CD4-positive, alpha-beta T cell treated with Interleukin-1 beta for 1 hour (primary cell): ENCODE measurements at regions not wholly inside any gene's neighbourhood (a gene's known extent, or its start where the extent isn't known, plus 50 kb on each side); places are given as distances from the start of the nearest gene placed in this dataset.
"Not testable (repeated sequence)": the region's sequence is repeated elsewhere in the genome, so short reads cannot be mapped to it uniquely, and the experiment has no call there.

Experiments
- DNase-seq, 2 donors: peaks; one replicate each; pipeline ENCODE4 v3.0.0-alpha.2; 2020 to 2022

DNA sequence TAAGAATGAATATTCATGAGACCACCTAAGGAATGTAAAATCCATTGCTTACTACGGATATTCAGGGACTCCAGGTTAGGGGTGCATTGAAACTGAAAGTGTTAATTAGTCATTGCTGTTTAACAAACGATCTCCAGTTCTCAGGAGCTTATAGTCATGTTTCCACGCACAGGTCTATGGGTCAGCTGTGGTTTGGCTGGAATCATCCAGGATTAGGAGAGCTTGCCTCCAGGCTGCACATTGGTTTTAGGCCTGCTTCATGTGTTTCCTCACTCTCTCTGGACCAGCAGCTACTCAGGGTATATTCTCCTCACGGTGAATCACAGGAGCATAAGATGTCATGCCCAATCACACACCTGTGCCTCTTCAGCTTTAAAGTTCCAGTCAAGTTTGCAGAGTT, 98.9 kb downstream of the ATXN3L start:
- DNase-seq, result no peak

DNA sequence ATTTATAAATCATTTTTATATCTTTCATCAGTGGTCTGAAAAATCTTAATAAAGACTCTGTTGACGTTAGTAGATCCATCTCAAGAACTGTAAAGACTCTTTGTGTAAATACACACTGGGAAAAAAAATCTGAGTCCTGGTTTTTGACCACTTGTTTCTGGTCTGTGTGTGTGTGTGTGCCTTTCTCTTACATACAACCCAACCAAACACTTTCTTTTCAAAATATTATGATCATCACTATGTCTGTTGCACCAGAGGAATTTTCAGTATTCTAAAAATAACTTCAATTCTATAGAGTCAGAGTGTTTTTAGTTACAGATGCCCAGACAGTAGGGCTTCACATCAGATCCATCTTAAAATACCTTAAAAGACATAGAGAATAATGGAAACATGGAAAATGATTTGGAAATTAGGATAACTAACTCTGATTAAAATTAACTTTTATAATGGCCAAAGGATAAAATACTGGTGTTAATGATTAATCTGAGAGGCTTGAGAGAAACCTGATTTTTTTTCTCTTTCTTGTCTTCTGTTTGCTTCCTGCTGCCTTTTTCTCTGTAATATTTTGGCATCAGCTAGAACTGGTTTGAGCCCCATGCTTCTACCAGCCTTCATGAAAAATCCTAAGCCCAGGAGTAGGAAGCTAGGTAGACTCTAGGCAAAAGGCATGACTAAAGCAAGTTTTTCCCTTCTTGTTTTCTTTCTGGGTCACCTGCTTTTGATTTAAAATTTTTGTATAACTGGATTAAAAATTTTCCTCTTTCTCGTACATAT, 99.7 kb downstream of the ATXN3L start:
- DNase-seq, result no peak

DNA sequence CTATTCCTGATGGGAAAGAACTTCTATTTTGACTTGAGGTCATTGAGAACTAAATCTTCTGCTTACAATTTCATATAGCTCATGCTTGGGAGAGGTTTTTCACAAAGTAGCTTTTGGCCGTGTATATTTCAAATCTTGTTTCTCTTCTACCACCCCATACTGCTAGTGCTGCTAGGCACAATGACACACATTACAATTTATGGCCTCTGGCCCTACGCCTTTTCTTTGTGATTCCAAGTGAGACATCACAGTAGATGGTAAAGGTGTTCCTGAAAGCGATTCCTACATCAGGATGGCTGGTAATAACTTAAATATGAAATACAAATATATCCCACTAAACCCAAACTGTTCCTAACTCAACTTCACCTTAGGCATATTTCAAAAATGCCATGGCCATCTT, 101.1 kb downstream of the ATXN3L start:
- no peak for DNase-seq

DNA sequence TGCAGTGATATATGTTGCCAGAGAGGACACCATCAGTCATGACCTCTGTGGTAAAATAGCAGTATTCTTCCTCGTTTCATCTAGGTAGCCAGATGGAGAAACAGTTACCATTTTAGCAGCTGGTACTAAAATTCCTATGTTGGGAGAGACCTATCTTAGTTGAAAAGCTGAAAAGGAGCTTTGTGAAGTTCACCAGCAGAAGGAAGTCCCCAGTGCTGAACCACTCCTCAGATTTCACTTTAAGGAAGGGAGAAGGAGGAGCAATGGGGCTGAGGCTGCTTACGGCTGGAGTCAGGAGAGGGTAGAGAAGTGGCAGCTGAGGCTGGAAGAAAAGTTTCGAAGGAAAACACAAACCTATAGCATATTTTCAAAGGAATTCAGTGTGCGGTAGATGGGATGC, 103.7 kb downstream of the ATXN3L start:
- no peak for DNase-seq

DNA sequence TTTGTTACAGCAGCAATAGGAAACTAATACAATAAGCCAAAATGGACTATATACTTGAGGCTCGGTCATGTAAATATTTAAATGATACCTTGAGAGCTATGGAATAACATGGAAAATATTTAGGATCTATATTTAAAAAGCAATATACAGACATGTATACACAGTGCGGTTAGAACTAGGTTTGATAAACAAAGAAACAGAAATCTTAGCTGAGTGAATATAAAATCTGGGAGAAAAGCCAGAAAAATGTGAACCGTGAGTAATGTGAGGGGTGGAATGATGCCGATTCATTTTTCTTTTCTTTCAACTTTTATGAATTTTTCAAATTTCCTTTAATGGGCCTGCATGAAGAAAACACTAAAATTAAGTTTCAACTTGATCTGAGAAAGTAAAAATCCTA, 104.1 kb downstream of the ATXN3L start:
- no peak for DNase-seq

DNA sequence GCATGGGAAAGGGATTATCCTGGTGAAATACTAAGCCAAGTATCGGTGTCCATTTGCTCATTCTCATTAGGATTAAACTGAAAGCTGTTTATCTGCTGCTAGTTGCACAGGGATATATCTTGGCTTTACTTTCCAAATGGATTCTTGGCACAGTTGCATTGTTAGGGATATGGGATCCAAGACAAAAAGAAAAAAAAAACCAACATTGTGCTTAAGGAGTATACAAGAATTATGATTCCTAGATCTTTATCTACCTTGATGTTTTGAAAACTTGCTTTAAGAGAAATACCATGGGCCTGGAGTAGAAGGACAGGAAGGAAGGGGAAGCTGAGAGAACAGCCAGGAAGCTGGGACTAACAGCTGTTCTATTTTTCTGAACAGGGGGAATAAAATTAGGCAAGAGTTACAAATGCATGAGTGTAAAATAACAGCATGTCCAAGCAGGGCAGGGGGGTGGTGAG, 107.6 kb downstream of the ATXN3L start:
- DNase-seq, result no peak

DNA sequence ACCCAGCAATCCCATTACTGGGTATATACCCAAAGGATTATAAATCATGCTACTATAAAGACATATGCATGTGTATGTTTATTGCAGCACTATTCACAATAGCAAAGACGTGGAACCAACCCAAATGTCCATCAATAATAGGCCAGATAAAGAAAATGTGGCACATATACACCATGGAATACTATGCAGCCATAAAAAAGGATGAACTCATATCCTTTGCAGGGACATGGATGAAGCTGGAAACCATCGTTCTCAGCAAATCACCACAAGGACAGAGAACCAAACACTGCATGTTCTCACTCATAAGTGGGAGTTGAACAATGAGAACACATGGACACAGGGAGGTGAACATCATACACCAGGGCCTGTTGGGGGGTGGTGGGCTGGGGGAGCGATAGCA, 109.7 kb downstream of the ATXN3L start:
- not testable (repeated sequence) for DNase-seq

DNA sequence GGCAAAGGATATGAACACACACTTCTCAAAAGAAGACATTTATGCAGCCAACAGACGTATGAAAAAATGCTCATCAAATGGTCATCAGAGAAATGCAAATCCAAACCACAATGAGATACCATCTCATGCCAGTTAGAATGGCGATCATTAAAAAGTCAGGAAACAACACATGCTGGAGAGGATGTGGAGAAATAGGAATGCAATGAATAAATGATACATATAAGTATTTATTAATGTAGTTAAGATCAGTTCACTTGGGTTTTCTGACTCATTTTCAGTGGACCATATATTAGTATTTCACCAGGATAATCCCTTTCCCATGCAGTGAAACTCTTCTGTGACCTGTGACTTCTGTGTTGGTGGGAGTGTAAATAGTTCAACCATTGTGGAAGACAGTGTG, 110.1 kb downstream of the ATXN3L start:
- not testable (repeated sequence) for DNase-seq

DNA sequence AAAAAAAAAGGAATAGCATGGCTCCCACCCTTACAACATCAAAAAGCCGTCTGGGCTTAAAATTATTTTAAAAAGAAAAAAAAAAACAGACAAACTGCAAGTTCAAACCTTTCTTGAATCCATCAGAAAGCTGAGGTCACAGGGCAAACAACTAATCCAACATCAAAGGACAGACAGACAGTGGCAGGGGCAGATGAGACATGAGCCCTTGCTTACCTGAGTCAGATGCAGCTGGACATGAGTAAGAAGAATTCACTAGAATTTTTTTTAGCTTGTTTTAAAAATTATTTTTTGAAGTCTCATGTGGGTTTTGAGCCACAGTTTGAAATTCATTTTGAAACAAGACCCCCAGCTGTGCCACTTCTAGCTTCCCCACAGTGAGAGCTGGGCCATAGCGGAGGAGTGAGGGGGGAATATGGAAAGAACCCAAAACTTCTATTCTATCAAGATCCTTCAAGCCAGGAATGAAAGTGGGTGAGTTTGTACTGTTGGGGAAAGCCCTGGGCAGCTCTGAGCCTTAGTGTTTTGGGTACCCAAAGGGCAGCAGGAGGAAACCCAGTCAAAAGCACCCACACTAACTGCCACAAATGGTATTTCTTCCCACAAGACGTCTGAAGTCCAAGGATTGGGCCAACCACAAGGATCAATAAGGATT, 111.4 kb downstream of the ATXN3L start:
- no peak for DNase-seq

DNA sequence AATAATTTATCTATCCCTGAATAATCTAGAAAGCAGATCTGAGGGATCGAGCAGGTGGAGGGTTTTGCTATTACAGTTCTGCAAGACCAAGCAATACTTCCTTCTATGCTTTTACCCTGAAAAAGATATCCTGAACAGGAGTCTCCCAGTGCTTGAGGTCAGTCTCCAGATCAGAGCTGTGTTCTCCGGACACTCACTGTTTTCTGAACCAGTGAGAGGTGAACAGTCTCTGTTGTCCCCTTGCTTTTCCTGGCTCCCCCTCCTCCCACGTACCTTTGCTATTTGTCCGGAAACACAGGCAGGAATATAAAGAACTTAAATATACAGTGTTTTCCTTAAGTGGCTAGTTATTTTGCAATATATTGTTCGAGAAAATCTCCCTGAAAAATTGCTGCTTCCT, 116.6 kb downstream of the ATXN3L start:
- DNase-seq, result no peak

DNA sequence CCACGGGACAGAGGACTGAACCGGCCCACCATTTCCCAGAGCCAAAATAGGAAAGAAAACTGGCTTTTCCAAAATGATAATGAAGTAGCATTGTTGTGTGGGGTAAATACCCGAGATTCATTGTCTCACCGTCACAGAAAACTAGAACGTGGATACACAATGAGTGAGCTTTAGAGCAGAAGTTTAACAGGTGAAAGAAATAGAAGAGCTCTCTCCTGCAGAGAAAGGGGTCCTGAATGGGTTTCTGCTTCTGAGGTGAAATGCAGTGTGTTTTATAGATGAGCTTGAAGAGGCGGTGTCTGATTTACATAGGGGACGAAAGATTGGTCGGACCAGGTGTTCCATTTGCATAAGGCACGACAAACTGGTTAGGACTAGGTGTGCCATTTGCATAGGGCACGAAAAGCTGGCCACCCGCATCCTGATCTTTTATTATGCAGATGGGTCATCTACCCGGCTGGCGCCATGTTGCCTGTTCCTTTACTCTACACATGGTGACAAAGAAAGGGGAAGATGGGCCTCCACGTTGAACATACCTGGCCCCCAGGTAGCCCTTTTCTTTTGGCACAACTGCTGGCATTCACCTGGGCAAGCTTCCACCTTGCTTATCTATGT, 118.1 kb downstream of the ATXN3L start:
- no peak for DNase-seq

DNA sequence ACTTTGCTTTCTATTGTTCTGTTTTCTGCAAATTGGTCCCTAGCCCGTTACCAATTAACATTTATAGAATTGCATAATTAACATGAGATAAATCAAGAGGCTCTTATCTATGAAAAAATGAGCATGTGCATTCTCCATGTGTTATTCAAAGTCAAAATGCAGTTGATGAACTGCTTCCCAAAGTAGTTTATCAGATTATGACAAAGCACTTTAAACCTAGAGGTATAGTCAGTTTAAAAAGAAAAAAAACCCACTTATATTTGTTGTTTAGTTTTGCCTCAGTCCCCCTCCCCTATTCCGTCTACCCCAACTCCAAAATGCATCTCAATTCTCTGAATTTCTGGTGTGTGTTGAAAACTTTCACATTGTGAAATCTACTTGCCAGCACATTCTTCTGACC, 119.5 kb downstream of the ATXN3L start:
- DNase-seq, result no peak

DNA sequence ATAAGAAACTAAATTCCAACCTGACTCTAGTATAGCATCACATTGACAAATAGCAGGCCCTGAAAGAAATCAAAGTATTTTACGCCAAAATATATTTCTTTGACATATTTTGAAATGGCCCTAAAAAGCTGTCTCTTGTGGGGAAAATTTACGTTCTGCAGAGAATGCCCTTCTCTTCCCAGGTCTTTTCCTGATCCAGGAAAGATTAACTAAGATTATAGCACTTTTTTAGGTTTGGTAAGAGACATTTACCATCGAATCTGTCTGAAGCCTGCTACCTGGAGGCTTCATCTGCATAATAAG, 121.1 kb downstream of the ATXN3L start:
- DNase-seq, result no peak

DNA sequence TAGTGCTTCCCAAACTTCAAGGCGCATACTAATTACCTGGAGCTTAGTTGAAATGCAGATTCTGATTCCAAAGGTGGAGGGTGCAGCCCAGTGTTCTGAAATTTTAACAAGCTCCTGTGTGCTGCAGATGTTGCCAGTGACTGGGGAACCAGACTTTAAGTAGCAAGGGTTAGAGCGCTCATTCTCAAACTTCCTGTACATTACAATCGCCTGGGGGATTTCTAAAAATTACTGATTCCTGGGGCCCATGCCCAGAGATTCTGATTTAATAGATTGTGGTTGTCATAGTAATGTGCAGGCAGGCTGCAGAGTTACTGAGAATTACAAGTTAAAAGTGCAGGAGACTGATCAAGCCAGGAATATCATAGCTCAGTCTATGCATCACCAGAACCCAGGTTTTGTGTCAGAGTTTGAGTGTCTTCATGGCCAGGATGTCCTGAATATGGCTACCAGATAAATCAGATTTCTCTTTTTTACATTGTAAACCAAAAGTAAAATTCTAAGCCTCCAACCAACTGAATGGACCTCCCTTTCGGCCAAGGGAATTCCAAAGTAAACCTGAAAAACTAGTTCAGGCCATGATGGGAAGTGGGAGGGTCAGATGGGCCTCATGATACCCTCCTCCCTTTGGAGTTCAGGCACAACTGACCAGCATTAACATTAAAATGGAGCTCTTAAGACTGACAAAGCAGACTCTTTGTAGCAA, 121.6 kb downstream of the ATXN3L start:
- DNase-seq, result no peak

DNA sequence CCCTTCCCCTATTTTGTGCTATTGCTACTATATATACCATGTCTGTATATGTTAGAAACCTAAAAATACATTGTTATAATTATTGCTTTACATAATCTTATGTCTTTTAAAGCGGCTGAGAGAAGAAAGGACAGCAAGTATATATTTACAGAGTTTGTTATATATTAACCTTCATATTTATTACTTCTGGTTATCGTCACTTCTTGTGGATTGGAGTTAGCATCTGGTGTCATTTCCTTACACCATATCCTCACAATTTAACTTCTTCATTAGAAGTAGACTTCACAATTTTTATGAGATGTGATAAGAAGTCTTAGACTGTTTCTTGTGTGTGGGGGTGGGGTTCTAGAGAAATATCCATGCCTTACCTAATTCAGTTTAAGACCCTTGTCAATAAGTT, 123.1 kb downstream of the ATXN3L start:
- DNase-seq, result no peak

DNA sequence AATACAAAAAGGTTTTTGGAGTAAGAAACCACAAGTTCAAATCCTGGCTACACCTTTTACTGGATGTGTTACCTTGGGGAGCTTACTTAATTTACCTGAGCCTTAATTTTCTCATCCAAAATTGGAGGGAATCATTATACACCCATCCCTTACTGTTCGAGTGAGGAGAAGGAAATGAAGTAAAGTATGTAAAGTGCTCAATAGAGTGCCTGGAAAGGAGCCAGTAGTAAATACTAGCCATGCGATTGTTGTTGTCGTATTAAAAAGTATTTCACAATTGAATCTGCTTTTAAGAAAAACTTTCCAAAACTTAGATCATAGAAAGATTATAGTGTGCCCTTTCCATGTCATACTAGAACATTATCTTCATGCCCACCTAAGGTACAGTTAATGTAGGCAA, 124.5 kb downstream of the ATXN3L start:
- DNase-seq, result no peak

DNA sequence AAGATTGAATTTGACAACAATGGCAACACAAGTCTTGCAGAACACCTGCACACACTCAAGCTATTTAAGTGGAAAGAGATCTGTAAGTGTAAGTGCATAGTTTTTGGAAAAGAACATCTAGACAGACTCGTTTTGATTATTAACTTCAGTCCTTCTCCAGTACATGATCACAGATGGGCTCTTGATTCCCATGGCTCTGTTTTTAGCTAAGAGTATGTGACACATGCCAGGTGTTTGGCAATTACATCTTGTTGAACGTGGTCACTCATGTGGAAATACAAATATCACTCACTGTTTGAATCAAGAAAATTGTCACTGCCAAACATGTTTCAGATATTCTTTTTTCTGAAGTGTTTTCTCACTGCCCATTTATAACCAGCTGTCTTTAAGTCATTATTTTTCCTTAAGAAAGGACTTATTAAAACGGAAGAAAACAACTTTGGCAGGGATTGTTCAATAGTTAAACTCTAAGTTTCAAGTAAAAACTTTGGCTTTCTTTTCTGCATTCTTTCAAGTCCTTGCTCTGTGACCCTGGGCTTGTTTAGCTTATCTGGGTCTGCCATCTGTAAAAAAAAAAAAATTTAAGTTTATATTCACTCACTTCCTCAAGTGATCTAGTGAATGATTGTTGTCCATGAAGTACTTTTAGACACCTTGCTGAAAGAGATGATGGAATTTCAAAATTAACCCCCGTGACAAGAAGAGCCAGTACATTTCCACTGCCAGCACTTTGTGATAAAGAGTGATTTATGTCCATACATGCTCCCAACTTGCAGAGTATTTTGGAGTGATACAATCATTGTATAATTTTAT, 125.4 kb downstream of the ATXN3L start:
- DNase-seq, result no peak

DNA sequence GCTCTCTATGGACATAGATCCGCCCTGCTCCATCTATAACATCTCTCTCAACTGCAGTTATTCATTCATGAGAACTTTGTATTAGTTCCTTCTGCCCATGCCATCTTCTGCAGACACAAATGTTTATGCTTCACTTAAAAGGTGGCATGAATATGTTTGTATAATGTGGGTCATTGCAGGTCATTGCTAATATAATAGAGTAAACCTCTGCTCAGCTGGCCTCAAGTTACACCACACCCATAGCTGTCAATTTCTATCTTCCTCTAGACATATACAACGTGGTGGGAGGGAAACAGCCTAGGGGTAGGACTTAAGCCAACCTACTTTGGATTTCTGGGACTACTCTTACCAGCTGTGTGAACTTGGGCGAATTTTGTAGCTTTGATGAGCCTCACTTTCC, 129.8 kb downstream of the ATXN3L start:
- DNase-seq, result no peak

DNA sequence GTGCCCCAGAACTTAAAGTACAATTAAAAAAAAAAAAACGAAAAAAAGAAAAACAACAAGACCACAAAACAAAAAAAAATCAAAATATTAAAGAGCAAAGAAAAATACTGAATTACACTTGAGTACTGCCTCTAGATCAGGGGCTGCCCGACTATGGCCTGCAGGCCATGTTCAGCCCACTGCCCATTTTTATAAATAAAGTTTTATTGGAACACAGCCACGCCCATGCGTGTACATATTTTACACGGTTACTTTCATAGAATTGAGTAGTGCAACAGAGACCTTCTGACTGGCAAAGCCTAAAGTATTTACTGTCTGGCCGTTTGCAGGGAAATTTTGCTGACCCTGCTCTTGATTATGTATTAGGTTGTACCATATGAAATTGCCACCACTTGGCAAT, 130.5 kb downstream of the ATXN3L start:
- no peak for DNase-seq

DNA sequence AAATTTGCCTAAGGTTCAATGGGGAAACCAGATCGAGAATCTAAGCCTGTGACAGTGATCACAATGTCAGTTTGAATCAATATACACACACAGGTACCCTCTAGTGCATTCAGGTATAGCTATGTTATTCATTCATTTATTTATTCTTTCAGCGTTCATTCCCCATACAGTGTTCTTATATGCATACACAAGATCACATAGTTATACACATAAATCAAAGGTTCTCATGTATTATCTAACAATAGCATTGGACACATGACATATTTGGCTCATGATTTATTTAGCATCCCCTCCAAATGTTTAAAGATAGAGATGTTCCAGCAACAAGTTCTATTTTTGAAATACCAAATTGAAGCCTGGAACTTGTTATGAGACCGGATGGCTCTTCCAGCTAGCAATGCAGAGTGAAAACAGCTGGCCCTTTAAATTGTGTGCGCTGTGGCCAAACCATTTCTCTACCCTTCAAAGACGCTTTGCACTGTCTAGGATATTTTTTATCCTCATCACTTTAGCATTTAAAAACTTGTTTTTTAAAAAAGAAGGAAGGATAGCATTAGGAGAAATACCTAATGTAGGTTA, 131.0 kb downstream of the ATXN3L start:
- no peak for DNase-seq

DNA sequence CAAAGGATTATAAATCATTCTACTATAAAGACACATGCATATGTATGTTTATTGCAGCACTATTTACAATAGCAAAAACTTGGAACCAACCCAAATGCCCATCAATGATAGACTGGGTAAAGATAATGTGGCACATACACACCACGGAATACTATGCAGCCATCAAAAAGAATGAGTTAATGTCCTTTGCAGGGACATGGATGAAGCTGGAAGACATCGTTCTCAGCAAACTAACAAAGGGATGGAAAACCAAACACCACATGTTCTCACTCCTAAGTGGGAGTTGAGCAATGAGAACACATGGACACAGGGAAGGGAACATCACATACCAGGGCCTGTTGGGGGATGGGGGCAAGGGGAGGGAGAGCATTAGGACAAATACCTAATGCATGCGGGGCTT, 133.2 kb downstream of the ATXN3L start:
- DNase-seq, result not testable (repeated sequence)

DNA sequence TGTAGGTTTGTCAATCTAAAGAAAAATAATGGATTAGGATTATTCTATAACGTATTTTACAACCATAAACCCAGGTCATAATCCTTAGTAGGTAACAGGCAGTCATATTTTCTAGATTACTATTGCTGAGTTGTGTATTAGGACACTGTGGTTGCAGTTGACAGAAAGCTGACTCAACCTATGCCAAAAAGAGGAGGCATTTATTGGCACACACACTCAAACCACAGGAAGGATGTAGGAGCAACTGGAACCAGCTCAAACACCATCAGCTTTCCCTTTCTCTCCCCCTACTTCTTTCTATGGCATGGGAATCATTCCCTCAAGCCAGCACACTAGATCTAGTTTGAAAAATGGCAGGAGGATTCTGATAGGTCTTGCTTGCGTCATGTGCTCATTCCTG, 136.4 kb upstream of the FAM9C start:
- no peak for DNase-seq

DNA sequence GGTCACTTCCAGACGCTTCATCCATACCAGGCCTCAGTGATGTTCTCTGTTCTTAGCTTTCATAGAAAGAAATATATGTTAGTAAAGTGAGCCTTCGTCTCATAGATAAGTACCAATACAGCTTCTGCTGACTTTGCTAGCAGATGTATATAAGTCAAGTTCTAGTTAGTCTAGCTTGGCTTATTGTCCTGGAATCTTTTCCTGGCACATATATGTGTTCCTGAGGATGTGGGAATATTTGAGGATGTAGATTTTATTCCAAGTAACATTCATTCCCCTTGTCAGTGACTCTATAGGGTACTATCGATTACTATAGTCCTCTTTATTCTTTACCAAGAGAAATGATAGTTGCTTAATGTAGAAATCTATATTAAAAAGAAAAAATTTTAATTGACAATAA, 135.2 kb upstream of the FAM9C start:
- DNase-seq, result no peak
